ENCODE measurements at regions not wholly inside any gene's neighbourhood (a gene's known extent, or its start where the extent isn't known, plus 50 kb on each side); places are given as distances from the start of the nearest gene placed in this dataset.

GRCh38 chr13:58919551-58919950 is 1244.2 kb downstream of the DIAPH3 start:
- TF ChIP-seq CTCF (IDR thresholded peaks at IDR 0.05) (no peak), POLR2A (IDR thresholded peaks at IDR 0.05) (no peak)

Data from upper lobe of left lung (tissue), 4 donors.